GM18951 (cell line): ENCODE measurements at regions not wholly inside any gene's neighbourhood (a gene's known extent, or its start where the extent isn't known, plus 50 kb on each side); places are given as distances from the start of the nearest gene placed in this dataset.

ENCODE experiments used
- POLR2A ChIP-seq: IDR thresholded peaks from 4 replicates; pipeline ENCODE4 v1.6.1; 2011; ENCODE audit warnings: mild to moderate bottlenecking; ENCODE audit not compliant: insufficient read length, insufficient read depth; ENCODE audit errors: extremely low read depth
- in situ Hi-C: fragments of 300-500 bp; cut with MboI; formaldehyde crosslinking; loops from one replicate; pipeline ENCODE4 v1.12.0; 2022; ENCODE audit warnings: low sequenced_read_pairs, mixed read lengths, inconsistent platforms; ENCODE audit not compliant: unreplicated experiment

DNA sequence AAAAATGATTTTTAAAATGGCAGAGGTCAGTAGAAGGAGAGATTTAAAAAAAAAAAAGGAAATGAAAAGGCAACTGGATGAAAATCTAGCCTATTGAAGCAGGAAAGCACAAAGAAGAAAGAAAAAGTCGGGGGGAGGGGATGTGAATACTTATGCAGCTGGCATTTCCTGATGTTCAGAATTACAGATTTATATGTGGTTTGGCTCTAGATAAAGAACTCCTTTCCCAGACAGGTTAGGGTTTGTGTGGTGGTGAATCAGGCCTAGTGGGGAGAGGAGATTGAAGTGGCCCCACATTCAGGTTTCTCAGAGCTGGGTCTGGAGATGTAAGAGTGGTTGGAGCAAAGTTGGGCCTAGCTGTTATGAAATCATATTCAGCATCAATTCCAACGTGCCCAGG, 394.4 kb downstream of the FIGN start:
- no peak for TF ChIP-seq POLR2A
- in situ Hi-C loops = loop anchor here (25.0 kb wide), 1 partner anchor 721 kb away; no protein-coding TSS in a partner anchor

DNA sequence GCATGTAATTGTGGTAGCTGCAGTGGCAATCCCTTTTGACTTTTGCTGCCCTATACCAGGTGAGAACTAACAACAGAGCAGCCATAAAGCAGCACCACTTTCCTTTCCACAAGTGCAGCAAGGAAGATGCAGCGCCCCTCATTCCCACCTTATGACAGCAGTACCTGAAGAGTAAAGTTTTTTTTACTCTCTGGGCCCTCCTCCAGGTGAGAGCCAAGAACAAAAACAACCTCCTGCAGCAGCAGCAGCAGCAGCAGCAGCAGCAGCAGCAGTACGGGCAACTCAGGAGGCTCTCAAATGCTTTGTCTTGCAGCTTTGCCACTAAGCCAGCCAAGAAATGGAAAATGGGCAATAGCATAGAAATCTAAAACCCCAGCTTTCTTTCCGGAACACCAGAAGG, 397.5 kb downstream of the FIGN start:
- in situ Hi-C loops = loop anchor here (25.0 kb wide), 1 partner anchor 724 kb away; no protein-coding TSS in a partner anchor
- no peak for TF ChIP-seq POLR2A

DNA sequence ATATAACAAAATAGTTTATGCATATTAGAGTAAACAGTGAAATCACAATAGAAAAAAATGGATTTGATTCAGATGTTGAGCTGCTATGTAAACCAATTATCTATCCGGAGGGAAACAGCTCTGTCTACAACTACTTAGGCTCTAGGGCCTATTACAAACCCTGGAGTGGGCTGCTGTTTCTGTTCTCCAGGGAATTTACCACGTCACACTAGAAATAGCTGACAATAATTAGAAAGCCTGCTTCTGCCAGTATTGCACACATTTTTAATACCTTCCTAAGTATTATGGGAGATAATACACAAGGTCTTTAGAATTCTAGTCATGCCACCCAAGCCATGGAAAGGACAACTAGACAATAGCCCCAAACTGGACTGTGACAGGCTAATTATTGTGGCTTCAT, 411.1 kb downstream of the FIGN start:
- in situ Hi-C loops = loop anchor here (25.0 kb wide), 1 partner anchor 738 kb away; no protein-coding TSS in a partner anchor
- TF ChIP-seq POLR2A = no peak

DNA sequence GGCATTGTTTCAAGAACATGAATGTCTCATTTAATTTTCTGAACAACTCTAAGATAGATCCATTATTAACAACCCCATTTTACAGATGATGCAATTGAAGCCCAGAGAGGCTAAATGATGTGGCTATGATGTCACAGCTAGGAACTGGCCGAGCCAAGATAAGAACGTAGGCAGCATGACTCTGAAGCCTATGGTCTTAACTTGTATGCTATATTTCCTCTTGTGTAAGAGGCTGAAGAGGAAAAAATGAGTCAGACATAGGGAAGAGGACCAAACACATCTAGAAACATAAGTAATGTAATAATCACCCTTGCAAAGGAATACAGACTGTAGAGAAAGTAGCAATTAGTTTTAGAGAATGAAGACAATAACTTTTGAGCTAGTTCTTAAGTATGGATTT, 416.8 kb downstream of the FIGN start:
- in situ Hi-C loops = no loop called here
- no peak for TF ChIP-seq POLR2A

DNA sequence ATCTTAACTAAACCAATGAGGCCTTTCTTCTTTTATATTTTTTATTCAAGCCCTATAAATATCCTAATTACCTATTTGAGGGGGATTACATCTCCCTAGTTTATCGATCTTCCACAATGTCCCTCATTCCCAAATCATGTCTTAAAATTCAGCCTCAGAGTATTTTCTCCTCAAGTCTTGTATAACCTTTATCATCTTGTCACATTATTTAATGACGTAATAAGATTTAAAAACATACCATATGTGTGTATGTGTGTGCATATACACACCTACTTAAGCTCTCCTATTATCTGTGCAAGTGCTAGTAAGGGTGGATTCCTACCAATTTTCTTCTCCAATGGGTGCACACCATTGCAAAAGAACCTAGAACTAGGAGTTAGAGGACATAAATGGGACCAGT, 421.1 kb downstream of the FIGN start:
- in situ Hi-C loops = no loop called here
- TF ChIP-seq POLR2A = no peak

DNA sequence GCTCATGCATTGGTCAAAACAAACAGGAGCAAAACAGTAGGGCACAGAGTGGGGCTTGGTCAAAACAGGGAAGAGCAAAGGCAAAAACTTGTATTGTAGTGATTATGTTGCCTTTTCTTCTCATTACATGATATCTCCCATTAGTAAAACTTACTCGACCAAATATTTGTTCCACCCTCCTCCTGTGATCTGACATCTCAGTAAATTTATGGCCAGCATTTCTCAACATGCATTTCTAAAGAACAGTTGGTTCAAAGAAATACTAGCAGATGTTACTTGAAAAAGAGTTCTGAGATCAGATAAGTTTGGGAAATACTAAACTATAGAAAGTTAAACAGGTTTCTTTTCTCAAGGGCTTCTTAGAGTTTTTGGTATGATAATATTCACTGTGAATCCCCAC, 423.1 kb downstream of the FIGN start:
- in situ Hi-C loops = no loop called here
- no peak for TF ChIP-seq POLR2A

DNA sequence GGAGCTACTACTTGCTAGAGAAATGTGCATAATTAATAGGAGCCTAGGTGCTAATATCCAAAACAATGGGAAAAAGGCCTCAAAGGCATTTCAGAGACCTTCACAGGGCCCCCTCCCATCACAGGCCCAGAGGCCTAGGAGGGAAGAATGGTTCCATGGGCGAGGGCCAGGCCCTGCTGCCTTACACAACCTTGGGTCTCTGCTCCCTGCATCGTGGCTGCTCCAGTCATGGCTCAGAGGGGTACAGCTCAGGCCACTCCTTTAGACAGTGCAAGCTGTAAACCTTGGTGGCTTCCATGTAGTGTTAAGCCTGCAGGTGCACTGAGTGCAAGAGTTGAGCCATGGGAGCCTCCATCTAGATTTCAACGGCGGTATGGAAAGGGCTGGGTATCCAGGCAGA, 429.2 kb downstream of the FIGN start:
- no peak for TF ChIP-seq POLR2A
- in situ Hi-C loops = no loop called here

DNA sequence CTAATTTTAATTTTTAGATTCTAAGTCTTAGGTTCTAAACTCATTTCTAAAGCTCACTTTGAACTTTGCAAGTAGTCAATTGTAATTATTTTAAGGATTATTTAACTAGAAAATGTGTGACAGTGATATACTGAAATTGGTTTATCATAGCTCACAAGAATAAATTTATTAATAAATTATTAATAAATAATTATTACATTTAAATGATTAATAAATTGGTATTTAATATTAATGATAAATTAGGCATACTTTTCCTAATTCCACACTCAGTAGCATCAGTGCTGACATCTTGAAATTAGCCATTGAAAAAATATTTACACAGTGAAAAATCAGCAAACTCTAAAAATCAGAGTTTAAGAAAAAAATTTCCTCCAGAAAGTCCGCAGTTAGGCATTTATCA, 433.7 kb downstream of the FIGN start:
- TF ChIP-seq POLR2A = no peak
- in situ Hi-C loops = no loop called here

DNA sequence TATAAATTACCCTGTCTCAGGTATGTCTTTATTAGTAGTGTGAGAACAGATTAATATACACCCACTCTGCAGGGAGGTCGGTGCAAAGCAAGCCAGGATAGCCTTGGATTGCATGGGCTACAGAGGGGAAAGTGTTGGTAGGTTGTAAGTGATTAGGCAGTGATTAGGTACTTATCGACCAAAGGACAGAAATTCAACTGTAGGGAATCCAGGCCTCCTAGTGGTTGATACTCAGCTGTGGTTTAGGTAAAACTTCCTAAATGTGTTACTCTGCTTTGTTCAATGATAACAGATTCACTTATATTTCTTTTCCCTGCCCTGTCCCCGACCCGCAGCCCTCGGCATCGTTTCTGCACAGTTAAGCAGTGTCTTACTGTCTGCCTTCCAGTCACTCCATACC, 444.0 kb downstream of the FIGN start:
- TF ChIP-seq POLR2A = no peak
- in situ Hi-C loops = no loop called here

DNA sequence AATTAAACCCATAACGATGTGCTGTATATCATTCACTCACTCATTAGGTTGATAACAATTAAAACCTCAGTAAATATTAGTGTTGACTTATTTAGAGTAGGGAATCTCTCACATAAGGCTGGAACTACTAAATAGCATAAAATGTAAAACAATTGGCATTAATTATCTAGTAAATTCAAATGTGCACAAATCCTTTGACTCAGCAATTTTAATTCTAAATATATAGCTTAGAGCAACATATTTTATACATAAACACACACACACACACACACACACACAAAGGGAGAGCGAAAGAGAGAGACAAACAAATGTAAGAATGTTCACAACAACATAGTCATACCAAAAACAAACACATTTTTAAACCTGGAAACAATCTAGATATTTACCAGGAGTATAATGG, 443.1 kb upstream of the KCNH7 start:
- no peak for TF ChIP-seq POLR2A
- in situ Hi-C loops = no loop called here

DNA sequence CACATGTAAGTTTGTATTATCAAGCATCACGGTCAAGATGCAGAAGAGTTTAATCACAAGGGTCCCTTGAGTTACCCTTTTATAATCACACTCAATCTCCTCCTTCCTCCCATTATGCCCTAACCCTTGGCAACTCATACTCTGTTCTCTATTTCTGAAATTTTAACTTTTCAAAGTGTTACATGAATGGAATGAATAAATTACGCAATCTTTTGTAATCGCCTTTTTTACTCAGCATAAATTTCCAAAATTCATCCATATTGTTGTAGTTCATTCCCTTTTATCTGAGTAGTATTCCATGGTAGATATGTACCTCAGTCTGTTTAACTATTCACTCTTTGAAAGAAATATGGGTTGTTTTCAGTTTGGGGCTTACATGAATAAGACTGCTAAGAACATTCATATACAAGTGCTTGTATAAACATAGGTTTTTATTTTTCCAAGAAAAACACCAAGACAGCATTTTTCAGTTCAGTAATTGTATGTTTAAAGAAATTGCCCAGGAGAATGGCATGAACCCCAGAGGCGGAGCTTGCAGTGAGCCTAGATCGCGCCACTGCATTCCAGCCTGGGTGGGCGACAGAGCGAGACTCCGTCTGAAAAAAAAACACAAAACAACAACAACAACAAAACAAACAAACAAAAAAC, 430.9 kb upstream of the KCNH7 start:
- TF ChIP-seq POLR2A = no peak
- in situ Hi-C loops = no loop called here

DNA sequence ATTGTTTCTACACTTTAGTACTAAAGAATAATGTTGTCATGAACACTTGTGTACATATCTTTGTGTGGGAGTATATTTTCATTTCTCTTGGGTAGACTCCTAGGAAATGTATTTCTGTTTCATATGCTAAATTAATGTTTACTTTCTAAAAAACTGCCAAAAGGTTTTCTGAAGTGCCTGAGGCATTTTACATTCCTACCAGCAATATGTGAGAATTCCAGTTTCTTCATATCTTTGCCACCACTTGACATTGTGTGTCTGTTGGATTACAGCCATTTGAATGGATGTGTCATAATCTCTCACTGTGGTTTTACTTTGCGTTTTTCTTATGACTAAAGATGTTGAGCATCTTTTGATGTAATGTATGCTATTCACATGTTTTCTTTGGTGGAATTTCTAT, 428.2 kb upstream of the KCNH7 start:
- TF ChIP-seq POLR2A = no peak
- in situ Hi-C loops = no loop called here

DNA sequence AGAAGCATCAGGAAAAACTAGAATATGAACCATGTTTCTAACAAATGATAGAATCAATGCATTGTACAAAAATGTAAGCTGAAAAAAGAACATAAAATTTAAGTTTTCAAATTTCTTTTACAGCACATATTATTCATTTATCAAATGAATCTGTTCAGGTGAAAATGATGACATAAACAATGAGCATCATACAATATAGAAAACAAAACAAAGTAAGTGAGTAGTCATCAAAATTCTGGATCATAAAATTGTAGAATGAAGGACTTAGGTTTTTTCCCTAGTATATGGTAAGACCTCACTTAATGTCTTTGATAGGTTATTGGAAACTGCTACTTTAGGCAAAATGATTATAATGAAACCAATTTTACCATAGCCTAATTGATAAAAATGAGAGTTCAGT, 427.0 kb upstream of the KCNH7 start:
- in situ Hi-C loops = no loop called here
- no peak for TF ChIP-seq POLR2A

DNA sequence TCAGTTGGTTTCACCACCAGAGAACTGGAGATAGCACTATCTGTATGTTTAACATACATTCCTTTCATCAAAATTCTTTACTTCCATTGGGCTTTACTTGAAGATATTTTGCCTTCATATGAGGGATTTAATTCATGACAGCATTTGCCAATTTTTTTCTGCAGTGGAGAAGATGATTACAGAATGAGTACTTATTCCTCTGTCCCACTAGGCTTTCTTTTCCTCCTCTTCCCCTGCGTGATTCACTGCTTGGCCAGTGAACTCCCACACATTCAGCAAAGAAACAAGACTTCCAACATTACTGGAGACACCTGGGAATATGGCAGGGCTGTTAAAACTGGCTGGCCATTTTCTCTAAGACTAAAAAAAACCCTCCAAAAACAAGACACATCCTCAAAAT, 425.8 kb upstream of the KCNH7 start:
- in situ Hi-C loops = no loop called here
- TF ChIP-seq POLR2A = no peak

DNA sequence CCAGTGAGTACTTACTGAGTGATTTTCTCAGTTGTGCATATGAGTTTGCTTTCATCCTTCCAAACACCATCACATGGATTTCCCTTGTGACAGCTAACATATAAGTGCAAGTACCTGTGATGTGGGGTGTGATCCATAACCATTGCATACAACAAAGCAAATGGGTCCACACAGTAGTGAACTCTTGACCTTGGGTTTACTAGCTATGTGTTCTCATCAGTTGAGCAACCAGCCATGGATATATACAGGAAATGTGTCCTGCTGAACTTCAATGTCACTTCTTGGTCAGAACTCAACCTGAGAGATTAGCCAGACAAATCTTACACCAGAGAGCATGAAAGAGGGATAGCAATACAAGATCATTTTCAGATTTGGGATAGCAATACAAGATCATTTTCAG, 420.9 kb upstream of the KCNH7 start:
- TF ChIP-seq POLR2A = no peak
- in situ Hi-C loops = no loop called here
